DND-41 (cell line): ENCODE measurements at regions not wholly inside any gene's neighbourhood (a gene's known extent, or its start where the extent isn't known, plus 50 kb on each side); places are given as distances from the start of the nearest gene placed in this dataset.

Experiments
- ATAC-seq: fragments of 200-7000 bp; cut with Tn5 transposase; 3 replicates; pipeline ENCODE4 v1.9.1; 2021; ENCODE audit warnings: low read depth; ENCODE audit not compliant: insufficient read depth
- DNase-seq: peaks from one replicate; pipeline ENCODE4 v3.0.0-alpha.2; 2020
- H2AFZ ChIP-seq: 2 replicates; pipeline ENCODE4 v1.6.0; 2012; ENCODE audit warnings: low read depth, low read length
- H3K27ac ChIP-seq: 2 replicates; pipeline ENCODE4 v1.5.1; 2012; ENCODE audit warnings: low read length, inconsistent platforms
- H3K27me3 ChIP-seq: fragments of 200-600 bp; sonication (generic); 2 replicates; pipeline ENCODE4 v1.6.0; 2012; ENCODE audit warnings: low read length, mild to moderate bottlenecking, inconsistent platforms; ENCODE audit not compliant: insufficient read depth, poor library complexity
- H3K36me3 ChIP-seq: 2 replicates; pipeline ENCODE4 v1.5.1; 2012; ENCODE audit warnings: low read length, inconsistent platforms; ENCODE audit not compliant: insufficient read depth
- H3K4me1 ChIP-seq: 2 replicates; pipeline ENCODE4 v1.5.1; 2012; ENCODE audit warnings: mild to moderate bottlenecking, low read length; ENCODE audit not compliant: insufficient read depth
- H3K4me2 ChIP-seq: 2 replicates; pipeline ENCODE4 v1.6.0; 2012; ENCODE audit warnings: mild to moderate bottlenecking, moderate library complexity, low read length, inconsistent platforms; ENCODE audit not compliant: insufficient read depth
- H3K4me3 ChIP-seq, 2 experiments: fragments of 200-600 bp in 1 of 2; shearing (Covaris generic) in 1 of 2; 2 replicates each; pipeline ENCODE4 v1.5.1; 2012 to 2016; ENCODE audit warnings: inconsistent platforms in 2 of 2, low read length in 2 of 2, mild to moderate bottlenecking in 2 of 2, low read depth in 1 of 2, moderate library complexity in 1 of 2
- H3K79me2 ChIP-seq: 2 replicates; pipeline ENCODE4 v1.6.0; 2012; ENCODE audit warnings: low read length, inconsistent platforms; ENCODE audit not compliant: insufficient read depth
- H3K9ac ChIP-seq: 2 replicates; pipeline ENCODE4 v1.6.0; 2012; ENCODE audit warnings: low read depth, mild to moderate bottlenecking, inconsistent platforms, low read length, moderate library complexity
- H3K9me3 ChIP-seq: 2 replicates; pipeline ENCODE4 v1.5.1; 2012; ENCODE audit warnings: low read length, moderate library complexity, mild to moderate bottlenecking, inconsistent platforms; ENCODE audit not compliant: insufficient read depth, severe bottlenecking
- H4K20me1 ChIP-seq: 2 replicates; pipeline ENCODE4 v1.6.0; 2012; ENCODE audit warnings: low read length; ENCODE audit not compliant: insufficient read depth
- EZH2 ChIP-seq: IDR thresholded peaks from 3 replicates; pipeline ENCODE4 v1.6.1; 2012; ENCODE audit warnings: borderline replicate concordance, low read depth, mild to moderate bottlenecking, moderate library complexity, low read length, inconsistent platforms; ENCODE audit not compliant: severe bottlenecking
- TF ChIP-seq, protein P1 (sequence below): IDR thresholded peaks from 2 replicates; pipeline ENCODE4 v1.5.1; 2012; ENCODE audit warnings: borderline replicate concordance, low read length, moderate library complexity, mild to moderate bottlenecking; ENCODE audit not compliant: poor library complexity, severe bottlenecking; ENCODE audit errors: extremely low read depth

DNA sequence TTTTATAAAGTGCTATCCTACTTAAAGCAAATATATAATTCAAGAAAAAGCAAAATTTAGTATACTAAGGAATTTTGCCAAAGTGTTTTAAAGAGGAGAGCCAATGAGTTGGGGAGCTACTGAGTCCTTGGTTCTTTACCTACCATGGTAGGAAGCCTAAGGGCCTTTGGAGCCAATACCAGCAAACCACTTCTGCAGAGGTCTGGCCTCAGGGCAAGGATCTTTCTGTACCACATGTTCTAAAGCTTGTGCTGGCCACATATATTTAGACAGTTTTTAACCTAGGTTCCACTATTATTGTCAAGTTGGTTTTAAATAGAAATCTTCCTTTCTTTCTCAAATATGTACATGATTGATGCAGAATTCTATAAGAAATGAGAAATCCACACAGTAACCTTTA, 172.3 kb upstream of the NREP start:
- H3K36me3 ChIP-seq = no peaks in the 10 kb centered on the region
- no peak overlapping the region for H3K9ac ChIP-seq
- no peak for ATAC-seq
- no peak overlapping the region for H3K4me3 ChIP-seq
- H3K27ac ChIP-seq = no peak overlapping the region
- H3K27me3 ChIP-seq = no peaks in the 10 kb centered on the region
- no peaks in the 10 kb centered on the region for H3K9me3 ChIP-seq
- H4K20me1 ChIP-seq = no peaks in the 10 kb centered on the region
- no peaks in the 10 kb centered on the region for H3K79me2 ChIP-seq
- no peak for DNase-seq
- H3K4me2 ChIP-seq = no peak overlapping the region
- TF ChIP-seq, protein P1, sequence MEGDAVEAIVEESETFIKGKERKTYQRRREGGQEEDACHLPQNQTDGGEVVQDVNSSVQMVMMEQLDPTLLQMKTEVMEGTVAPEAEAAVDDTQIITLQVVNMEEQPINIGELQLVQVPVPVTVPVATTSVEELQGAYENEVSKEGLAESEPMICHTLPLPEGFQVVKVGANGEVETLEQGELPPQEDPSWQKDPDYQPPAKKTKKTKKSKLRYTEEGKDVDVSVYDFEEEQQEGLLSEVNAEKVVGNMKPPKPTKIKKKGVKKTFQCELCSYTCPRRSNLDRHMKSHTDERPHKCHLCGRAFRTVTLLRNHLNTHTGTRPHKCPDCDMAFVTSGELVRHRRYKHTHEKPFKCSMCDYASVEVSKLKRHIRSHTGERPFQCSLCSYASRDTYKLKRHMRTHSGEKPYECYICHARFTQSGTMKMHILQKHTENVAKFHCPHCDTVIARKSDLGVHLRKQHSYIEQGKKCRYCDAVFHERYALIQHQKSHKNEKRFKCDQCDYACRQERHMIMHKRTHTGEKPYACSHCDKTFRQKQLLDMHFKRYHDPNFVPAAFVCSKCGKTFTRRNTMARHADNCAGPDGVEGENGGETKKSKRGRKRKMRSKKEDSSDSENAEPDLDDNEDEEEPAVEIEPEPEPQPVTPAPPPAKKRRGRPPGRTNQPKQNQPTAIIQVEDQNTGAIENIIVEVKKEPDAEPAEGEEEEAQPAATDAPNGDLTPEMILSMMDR = no peak
- no peak for TF ChIP-seq EZH2
- H2AFZ ChIP-seq = no peak overlapping the region
- H3K4me1 ChIP-seq = 0 out of 2 replicates have a peak, but pooled peaks cover 2% of the 10 kb centered on the region

DNA sequence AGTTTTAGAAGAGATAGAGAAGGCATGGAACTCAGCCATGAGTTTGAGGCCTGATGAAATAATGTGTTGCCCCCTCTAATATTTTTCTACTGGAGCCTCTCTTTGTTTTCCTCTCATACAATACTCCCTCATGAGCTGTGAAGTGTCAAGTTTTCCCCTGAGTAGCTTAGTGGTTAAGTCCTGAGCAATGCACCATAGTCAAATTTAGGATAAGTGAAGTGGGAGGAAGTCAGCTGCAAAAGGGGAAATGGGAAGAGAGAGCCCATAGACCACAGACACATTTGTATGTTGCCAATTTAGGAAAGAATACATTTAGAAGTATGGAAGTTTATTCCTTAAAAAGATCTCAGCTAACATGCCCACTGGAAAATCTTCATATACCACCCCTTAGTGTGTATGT, 171.5 kb upstream of the NREP start:
- Histone ChIP-seq H3K4me2 (no peak overlapping the region), H3K79me2 (no peaks in the 10 kb centered on the region), H3K27me3 (no peaks in the 10 kb centered on the region), H3K4me3 (no peak overlapping the region), H3K9ac (no peak overlapping the region), H2AFZ (no peak overlapping the region), H4K20me1 (no peaks in the 10 kb centered on the region), H3K4me1 (0 out of 2 replicates have a peak, but pooled peaks cover 2% of the 10 kb centered on the region), H3K36me3 (no peaks in the 10 kb centered on the region), H3K9me3 (no peaks in the 10 kb centered on the region), H3K27ac (no peak overlapping the region)
- no peak for DNase-seq
- TF ChIP-seq EZH2 = no peak
- TF ChIP-seq, protein P1 = no peak
- no peak for ATAC-seq

DNA sequence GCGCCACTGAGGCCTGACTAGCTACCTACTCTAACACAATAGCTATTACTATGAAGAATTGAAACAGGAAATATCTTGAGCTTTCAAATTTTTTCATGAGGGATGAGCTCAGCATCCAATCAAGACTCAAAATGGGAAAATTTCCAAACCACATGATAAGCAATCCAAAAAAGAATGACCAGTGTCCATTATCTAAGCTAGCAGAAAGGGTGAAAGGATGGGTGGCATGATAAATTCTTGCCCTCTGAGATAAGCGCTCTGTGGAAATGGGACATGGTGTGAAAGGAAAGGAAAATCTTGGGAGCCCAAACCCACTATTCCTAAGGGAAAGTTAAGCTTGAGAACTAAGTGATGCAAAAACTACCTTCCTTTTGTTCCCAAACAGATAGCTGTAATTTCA, 170.2 kb upstream of the NREP start:
- Histone ChIP-seq H3K27me3 (no peaks in the 10 kb centered on the region), H3K36me3 (no peaks in the 10 kb centered on the region), H3K9me3 (no peaks in the 10 kb centered on the region), H3K4me3 (no peak overlapping the region), H3K4me2 (no peak overlapping the region), H2AFZ (no peak overlapping the region), H3K79me2 (no peaks in the 10 kb centered on the region), H4K20me1 (no peaks in the 10 kb centered on the region), H3K4me1 (0 out of 2 replicates have a peak, but pooled peaks cover 2% of the 10 kb centered on the region), H3K9ac (no peak overlapping the region), H3K27ac (no peak overlapping the region)
- ATAC-seq (no peak), DNase-seq (no peak)
- TF ChIP-seq, protein P1 = no peak
- TF ChIP-seq EZH2 = no peak

DNA sequence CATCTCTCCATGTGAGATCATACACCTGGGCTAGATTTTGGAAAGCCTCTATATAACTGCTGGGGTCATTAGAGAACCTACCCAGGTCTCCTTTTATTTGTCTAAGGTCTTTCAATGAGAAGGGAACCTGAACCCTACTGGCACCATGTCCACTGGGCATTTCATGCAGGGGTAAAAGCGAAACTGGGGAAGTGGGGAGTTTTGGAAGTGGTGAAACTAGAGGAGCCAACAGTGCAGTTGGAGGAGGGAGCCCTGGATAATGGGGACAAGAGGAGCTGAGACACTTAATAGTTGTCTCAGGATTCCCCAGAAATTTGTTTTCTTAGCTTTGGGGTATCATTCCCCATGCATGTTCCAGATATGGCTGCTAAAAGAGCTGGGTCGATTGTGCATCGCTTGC, 169.0 kb upstream of the NREP start:
- no peak for TF ChIP-seq EZH2
- TF ChIP-seq, protein P1 = no peak
- no peaks in the 10 kb centered on the region for H3K36me3 ChIP-seq
- H3K4me1 ChIP-seq = 0 out of 2 replicates have a peak, but pooled peaks cover 3% of the 10 kb centered on the region
- no peak overlapping the region for H3K27ac ChIP-seq
- no peak overlapping the region for H2AFZ ChIP-seq
- H3K79me2 ChIP-seq = no peaks in the 10 kb centered on the region
- DNase-seq (no peak), ATAC-seq (no peak)
- H4K20me1 ChIP-seq = no peaks in the 10 kb centered on the region
- no peak overlapping the region for H3K9ac ChIP-seq
- H3K9me3 ChIP-seq = no peaks in the 10 kb centered on the region
- no peaks in the 10 kb centered on the region for H3K27me3 ChIP-seq
- no peak overlapping the region for H3K4me2 ChIP-seq
- H3K4me3 ChIP-seq = no peak overlapping the region
